Prostate gland (tissue), 2 donors: ENCODE measurements at regions not wholly inside any gene's neighbourhood (a gene's known extent, or its start where the extent isn't known, plus 50 kb on each side); places are given as distances from the start of the nearest gene placed in this dataset.

Source experiments
- CTCF ChIP-seq, 4 experiments: fragments of 200-600 bp in 2 of 4; fragments of 450-650 bp in 2 of 4; sonication (generic) in 2 of 4; IDR thresholded peaks; 1 replicate in 3 of 4; 2 replicates in 1 of 4; pipeline ENCODE4 v1.5.1; 2016 to 2019; ENCODE audit warnings: antibody characterized with exemption in 4 of 4, mild to moderate bottlenecking in 2 of 4, moderate library complexity in 2 of 4
- POLR2A ChIP-seq: fragments of 450-650 bp; IDR thresholded peaks from one replicate; pipeline ENCODE4 v1.6.1; 2016; ENCODE audit warnings: antibody characterized with exemption, mild to moderate bottlenecking
- POLR2AphosphoS5 ChIP-seq: sonication (generic); formaldehyde crosslinking; IDR thresholded peaks from one replicate; pipeline ENCODE4 v1.6.1; 2017; ENCODE audit warnings: antibody characterized with exemption

DNA sequence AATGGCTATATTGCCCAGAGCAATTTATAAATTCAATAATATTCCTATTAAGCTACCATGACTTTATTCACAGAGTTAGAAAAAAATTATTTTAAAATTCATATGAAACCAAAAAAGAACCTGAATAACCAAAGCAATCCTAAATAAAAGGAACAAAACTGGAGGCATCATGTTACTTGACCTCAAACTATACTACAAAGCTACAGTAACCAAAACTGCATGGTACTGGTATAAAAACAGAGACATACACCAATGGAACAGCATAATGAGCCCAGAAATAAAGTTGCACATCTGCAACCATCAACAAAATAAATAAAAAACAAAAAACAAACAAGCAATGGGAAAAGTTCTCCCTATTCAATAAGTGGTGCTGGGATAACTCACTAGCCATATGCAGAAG, 203.2 kb downstream of the RGS9 start:
- TF ChIP-seq CTCF (IDR thresholded peaks at IDR 0.05) (no peak), POLR2AphosphoS5 (no peak), POLR2A (no peak)
